ENCODE measurements at regions not wholly inside any gene's neighbourhood (a gene's known extent, or its start where the extent isn't known, plus 50 kb on each side); places are given as distances from the start of the nearest gene placed in this dataset.

DNA sequence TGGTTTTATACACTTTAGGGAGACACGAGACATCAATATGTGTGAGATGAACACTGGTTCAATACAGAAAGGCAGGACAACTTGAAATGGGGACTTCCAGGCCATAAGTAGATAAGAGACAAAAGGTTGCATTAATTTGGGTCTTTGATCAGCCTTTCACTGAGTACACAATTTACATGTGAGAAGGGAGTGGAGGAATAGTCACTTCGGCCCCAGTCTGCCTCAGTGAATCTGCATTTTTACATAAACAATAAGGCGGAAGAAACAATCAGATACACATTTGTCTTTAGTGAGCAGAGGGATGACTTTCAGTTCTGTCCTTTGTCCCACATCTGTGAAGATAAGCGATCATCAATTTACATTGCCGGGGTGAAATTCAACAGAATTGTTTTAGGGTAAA is 104.3 kb upstream of the ARL4C start:
- DNase-seq, result no peak

GRCh38 chr2:234597576-234597861 is 100.6 kb upstream of the ARL4C start:
- DNase-seq, result no peak

DNA sequence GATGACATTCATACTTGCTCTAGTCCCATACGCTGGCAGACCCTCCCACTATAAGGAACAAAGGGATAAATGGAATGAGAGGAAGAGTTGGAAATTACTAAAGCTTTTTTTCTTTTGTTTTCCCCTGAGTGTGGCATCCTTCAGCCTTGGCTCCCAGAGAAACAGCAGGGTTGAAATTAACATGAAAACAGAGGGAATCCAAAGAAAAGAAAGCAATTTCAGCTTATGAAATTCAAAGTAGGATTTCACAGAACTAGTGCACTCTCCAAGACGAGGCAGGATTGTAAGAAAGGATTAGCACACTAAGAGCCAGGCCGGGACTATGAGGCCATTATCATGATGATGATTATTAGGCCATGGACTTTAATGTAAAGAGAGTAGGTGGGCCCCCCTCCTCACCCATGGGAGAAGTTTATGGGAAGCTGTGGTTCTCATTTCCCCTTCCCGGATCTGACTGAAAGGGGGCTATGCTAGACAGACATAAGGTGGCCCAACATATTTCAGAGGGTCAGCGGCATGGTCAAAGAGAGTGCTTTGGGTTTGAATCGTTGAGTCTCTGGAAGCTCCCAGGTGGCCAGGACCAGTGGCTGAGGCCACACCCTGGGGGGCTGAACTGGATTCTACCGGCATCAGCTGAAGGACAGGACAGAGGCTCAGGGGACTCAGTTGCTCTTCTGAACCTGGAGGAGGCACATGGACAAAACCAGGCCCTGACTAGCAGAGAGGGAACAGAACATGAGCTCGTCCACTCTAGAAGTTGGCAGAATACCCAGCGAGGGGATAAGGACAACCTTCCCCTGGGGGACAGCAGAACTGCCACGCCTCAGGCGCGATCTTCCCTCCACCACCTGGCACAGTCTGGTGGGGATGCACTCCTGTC is 100.1 kb upstream of the ARL4C start:
- no peak for DNase-seq

GRCh38 chr2:234595829-234596228 is 98.9 kb upstream of the ARL4C start:
- no peak for DNase-seq

DNA sequence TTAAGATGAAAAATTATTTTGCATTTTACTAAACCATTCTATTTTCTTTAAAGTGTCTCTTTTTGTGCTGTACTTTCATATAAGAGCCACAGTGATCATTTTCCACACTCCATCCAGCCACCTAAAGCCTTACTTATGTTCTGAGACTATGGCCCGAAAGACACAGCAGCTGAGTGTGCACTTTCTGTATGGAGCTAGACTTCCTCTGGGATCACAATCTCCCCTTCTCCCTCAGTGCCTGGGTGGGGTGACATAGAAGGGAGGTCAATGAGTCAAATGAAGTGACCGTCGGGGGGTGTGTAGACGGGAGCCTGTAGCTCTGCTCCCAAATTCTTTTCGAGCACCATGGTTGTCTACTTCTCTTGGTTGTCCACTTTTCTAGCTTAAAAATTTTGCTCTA is 97.8 kb upstream of the ARL4C start:
- no peak for DNase-seq

- DNase-seq, result no peak
Observed at GRCh38 chr2:234593636-234594035, 96.8 kb upstream of the ARL4C start.

DNA sequence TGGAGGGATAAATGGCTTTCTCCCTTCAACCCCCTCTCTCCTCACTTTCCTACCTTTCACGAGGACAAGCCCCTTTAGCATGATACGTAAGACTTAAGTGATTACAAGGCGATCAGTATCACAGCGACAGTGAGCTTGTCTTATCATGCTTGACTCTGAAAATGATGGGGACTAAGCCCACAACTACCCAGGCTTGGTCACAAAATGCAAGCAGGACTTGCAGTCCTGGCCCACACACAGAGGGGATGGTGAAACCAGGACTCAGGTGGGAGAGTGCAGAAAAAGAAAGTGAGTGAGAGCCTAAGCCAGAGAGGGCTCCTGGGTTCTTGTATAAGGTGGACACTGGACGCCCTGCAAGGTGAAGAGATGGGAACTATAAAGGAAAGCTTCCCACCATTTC is 95.7 kb upstream of the ARL4C start:
- no peak for DNase-seq

GRCh38 chr2:234590076-234590475 is 93.2 kb upstream of the ARL4C start:
- DNase-seq, result no peak

DNA sequence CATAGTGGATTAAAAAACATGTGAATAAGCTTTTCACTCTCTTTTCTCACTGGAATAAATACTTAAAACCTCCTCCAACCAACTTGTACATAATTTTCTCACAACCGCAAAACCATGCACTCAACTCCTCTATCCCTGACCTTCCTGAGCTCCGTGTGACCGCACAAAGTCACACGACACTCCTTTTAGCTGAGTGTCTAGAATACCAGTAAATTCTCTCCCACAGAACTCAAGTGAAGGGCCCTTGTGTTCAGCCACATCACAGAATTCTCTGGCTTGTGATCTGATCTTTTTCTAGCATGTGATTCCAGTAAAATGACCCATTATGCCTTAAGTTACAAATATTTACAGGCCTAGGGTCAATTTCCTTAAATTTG is 91.2 kb upstream of the ARL4C start:
- DNase-seq, result no peak

DNA sequence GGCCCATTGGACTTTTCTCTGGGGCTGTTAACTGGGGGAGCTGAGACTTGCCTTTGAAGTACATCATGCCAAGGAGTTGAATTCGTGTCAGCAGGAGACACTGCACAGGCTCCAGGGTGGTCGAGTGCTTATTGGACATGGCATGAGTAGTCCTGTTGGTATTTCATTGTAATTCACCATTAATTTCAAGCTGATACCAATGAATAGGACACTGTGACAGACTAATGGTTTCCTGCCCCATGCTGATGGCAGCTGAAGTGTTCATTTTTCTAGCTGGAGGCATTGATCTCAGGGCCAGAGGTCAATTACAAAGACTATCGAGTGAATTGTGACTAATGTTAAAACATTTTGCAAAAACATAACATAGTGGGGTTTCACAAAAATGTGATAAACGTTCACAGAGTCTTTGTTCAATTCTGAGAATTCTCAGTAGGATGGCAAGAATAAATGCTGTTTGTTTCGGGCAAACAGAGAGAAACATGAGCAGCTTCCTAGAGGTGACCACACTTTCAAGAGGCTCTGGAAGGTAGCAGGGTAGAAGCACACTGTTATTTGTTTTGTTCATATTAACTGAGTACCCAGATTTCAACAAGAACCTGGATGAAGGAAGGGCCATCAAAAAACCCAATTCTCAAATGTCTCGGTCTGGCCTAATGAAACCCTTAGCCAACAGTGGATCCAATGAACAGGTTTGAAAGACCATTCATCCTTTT is 90.6 kb upstream of the ARL4C start:
- no peak for DNase-seq

GRCh38 chr2:234583331-234583730 is 86.5 kb upstream of the ARL4C start:
- no peak for DNase-seq

DNA sequence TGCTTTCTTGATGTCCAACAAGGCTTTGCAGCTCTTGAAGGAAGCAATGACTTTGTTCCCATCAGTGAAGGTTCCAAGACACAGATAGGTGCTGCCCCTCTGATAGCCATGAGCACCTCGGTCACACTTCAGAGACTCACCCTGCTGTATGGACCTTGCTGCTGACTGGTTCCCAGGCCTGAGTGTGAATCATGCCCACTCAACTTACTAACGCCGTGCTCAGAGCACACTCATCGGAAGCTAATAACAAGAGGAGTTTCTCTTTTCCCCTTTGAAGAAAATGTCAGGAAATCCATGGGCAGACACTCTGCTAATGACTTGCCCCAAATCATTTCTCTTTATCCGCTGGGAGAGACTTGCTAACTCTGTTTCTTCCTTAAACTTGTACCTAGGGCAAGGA is 83.8 kb upstream of the ARL4C start:
- DNase-seq, result no peak

GRCh38 chr2:234579231-234579962 is 82.5 kb upstream of the ARL4C start:
- DNase-seq, result no peak

DNA sequence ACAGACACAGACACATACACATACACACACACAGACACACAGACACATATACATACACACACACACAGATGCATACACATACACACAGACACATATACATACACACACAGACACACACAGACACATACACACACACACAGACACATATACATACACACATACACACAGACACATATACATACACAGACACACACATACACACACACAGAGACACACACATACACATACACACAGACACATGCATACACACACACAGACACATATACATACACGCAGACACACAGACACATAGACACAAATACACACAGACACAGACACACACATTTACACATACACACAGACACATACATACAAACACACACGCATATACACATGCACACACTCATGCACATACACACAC is 81.5 kb upstream of the ARL4C start:
- no peak for DNase-seq

GRCh38 chr2:234577191-234577590 is 80.3 kb upstream of the ARL4C start:
- no peak for DNase-seq

DNA sequence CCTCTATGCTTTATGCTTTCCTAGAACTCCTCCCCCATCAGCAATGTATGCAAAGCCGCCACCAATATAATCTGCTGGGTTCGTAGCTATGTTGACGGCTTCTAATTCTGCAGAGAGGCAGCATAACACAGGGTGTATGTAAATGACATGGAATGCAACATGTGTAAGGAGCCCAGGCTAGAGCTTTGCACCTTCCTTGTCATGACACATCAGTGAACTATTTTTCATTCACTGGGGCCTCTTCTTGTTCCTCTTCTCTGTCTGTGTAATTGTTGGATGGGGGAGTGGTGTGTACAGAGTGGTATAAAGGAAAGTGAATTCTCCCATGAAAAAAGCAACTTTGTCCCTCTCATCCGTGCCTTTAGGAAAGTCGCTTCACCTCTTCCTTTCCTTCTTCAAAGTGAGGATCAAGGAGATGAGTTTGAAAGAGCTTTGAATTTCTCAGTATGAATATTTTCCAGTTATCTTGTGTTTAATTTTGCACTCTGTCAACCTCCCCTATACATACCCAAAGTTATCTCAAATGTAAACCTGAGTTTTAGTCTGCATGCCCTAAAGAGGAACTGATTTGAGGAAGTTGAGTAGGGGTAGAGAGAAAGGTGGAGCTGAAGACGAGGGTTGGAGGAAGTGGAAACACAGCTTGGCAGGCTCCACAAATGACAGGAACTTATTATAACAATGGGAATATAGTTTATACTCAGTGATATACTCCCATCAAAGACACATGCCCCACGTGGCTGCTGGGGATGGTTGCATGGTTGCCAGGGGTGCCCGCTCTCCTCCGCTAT is 74.9 kb upstream of the ARL4C start:
- no peak for DNase-seq

DNA sequence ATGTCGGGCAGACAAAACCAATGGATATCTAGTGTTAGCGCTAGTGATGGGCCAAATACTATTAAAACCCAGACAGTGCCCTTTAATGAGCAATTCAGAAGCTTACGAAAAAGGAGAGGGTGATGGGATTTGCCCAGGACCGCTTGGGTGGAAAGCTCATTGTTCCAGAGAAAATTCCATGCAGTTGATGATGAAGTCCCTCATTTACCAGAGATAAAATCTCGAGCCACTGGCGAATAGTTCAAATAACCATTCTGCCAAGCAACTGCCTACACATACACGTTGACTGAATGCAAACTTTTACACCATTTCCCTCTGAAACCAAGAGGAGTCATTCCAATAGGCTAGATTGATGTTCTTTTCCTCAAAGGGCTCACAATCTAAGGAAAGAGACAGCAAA is 73.6 kb upstream of the ARL4C start:
- no peak for DNase-seq

DNA sequence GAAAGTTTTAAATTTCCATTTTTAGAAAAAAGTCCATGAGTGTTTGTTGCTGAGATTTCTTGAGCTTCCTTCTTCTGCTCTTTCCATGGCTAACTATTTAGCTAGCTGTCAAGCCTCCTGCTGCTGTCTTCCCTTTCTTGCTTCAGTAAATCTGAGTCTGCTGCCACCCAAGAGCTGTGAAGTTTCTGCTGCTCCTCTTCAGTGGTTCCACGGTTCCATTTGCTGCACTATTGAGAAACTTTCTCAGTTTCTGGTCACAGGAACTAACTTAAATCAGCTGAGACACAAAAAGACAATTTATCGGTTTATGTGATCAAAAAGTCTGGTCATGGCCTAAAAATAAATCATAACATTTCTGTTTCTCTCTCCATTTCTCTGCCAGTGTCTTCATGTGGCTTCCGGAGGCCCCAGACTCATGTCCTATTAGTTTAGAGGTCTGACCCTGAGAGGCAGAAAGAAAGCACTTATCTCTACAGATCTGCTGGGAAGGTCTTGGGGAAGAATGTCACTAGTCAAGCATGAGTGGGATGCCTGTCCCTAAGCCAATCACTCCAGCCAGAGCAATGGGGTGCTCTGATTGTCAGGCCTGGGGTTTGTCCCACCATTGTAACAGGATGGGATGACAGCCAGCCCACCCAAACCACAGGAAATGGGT is 73.0 kb upstream of the ARL4C start:
- no peak for DNase-seq

DNA sequence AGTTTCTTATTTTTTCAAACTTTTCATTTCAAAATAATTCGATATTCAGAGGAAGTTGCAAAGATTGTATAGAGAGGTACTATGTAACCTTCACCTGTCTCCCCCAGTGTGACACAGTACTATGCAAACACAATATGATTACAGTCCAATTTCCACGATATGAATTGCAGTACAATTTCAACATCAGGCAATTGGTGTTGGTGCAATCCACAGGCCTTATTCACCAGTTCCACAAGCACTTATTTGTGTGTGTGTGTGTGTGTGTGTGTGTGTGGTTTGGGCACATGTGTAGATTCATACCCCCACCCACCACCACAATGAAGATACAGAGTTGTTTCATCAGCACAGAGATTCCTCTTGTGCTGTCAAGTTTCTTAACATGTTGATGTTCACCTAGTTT is 69.7 kb upstream of the ARL4C start:
- no peak for DNase-seq

GRCh38 chr2:234565842-234566619 is 69.2 kb upstream of the ARL4C start:
- DNase-seq, result no peak

GRCh38 chr2:234565201-234565600 is 68.3 kb upstream of the ARL4C start:
- DNase-seq, result no peak
